Posterior cingulate gyrus (tissue), 11 donors: ENCODE measurements at regions not wholly inside any gene's neighbourhood (a gene's known extent, or its start where the extent isn't known, plus 50 kb on each side); places are given as distances from the start of the nearest gene placed in this dataset.
A peak's percentile ranks its signal among the peaks of the same experiment; 100 is the strongest.

Experiments used
- DNase-seq, 10 donors: peaks; one replicate each; pipeline versions ENCODE4 v3.0.0 to v3.0.0-alpha.2; 2020 to 2021; ENCODE audit warnings: mixed read lengths in 3 of 10
- intact Hi-C: fragments of 100-400 bp; cut with DNase I; formaldehyde crosslinking; loops from one replicate; pipeline ENCODE4 v1.15.1; 2023

DNA sequence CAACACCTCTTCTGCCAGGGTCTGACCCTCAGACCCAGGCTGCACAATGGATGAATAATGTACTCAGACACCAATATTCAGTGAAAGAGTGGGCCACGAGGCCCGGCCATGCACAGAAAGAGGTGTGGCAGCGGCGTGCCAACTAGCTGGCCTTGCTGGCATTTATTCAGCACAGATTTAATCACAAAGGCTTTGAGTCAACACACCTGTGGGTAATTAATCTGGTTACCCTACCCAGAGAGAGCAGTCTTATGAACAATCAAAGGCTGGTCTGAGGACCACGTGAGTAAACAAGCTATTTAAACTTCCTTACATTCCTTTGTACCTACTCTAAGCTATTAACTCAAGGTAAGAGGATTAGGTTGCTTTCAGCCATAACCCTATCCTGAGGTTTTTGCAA, 324.8 kb downstream of the C12orf50 start:
- DNase-seq, result peak in 1 of 10 donors; percentile 39
- intact Hi-C loops, result no loop called here

DNA sequence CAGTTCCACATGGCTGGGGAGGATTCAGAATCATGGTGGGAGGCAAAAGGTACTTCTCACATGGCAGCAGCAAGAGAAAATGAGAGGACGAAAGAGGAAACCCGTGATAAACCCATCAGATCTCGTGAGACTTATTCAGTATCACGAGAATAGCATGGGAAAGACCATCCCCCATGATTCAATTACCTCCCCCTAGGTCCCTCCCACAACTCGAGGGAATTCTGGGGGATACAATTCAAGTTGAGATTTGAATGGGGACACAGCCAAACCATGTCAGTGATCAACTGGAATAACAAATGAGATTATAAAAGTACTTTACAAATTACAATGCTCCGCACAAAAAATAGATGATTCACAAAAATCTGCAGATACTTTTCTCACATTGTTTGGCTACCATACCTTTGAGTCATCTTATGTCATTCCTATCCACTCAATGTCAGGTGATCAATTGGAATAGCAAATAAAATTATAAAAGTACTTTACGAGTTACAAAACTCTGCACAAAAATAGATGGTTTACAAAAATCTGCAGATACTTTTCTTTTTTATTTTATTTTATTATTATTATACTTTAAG, 338.9 kb downstream of the C12orf50 start:
- DNase-seq, result no peak
- intact Hi-C loops, result no loop called here

DNA sequence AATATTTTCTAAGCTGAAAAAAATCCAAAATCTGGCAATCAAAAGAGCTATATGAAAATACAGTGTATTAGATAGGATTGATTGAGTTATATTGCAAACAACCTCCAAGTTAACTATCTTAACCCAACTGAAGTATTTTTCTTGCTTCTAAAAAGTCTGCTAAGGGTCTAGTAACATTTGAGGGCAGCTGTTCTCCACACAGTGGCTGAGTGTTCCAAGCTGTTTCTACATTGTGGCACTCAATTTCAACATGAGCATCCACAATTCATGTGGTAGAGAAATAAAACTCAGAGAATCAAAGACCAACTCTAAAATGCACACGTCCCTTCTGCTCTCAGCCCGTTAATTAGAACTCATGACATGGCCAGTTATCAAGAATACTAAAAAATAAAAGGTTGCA, 340.0 kb downstream of the C12orf50 start:
- DNase-seq, result no peak
- intact Hi-C loops, result no loop called here

DNA sequence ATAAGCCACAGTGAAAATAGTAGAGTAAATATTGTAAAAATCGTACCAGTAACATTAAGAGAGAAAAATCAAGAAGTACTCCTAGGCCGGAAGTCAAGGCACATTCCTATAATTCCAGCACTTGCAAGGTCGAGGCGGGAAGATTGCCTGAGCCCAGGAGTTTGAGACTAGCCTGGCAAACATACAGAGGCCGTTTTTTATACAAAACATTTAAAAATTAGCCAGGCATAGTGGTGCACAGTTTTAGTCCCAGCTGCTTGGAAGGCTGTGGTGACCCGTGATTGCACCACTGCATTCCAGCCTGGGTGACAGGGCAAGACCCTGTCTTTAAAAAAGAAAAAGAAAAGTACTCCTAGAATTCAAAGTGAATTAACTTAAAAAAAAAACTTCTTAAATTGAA, 341.8 kb downstream of the C12orf50 start:
- intact Hi-C loops, result no loop called here
- DNase-seq, result peak in 1 of 10 donors; percentile 21

DNA sequence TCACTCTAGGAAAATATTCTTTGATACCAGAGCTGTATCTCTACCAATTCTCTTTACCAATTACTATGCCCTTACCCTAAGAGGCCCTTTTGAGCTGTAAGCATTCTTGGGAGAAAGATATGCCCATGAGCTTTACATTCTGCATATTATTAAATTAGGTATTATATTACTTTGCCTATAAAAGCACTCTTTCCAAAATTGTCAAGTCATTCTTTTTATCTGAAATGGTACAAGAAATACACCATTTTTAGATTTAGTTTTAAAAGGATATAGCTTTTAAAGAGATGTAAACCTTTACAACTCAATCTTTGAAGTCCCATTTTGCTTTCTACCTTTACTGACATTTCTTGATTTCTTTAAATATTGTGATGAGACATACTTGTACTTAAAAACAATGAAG, 343.5 kb downstream of the C12orf50 start:
- no peak for DNase-seq

DNA sequence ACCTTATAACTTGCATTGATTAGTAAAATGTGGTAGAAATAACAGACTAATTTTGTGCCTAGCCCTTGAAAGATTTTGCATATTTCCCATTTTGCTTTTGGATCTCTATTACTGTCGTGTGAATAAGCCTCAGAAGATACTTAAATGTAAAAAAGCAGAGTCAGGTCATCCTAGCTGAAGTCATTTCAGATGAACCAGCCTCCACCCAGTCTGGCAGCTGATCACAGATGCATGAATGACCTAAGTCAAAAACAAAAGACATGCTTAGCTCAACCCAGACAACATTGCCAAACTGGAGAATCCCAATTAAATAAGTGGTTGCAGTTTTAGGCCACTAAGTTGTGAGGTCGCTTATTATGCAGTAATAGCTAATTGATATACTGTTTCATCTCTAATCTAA, 349.9 kb downstream of the C12orf50 start:
- intact Hi-C loops, result no loop called here
- no peak for DNase-seq

More for the DNA sequence above, 343.5 kb downstream of the C12orf50 start:
- intact Hi-C loops, result no loop called here

DNA sequence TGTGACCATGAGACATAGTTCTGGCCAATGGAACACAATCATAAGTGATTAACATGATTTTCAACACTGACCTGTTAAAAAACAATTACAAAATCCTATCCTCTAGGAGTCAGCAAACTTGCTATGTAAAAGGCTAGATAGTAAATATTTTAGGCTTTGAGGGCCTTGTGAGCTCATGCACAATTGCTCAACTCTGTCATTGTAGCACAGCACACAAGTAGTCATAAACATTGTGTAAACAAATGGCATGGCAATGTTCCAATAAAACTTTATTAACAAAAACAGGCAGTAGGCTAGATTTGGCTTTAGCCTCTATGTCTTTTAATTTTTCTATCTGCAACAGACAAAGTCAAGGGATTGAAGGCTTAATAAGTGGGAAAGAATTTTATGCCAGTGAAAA, 350.7 kb downstream of the C12orf50 start:
- intact Hi-C loops, result no loop called here
- no peak for DNase-seq

DNA sequence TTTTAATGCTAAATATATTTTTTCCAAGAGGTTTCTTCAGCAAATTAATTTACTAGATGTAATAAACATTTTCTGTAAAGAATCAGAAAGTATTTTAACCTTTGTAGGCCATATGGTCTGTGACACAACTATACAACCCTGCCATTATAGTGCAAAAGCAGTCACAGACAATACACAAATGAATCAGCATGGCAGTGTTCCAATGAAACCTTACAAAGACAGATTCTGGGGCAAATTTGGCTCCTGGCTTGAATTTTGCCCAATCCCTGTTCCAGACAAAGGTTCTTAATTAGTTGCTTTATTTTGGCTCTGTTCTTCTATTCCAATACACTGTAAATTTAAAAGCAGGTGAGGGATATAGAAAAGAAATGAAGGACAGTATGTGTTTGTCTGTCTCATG, 352.5 kb downstream of the C12orf50 start:
- no peak for DNase-seq
- intact Hi-C loops, result no loop called here

DNA sequence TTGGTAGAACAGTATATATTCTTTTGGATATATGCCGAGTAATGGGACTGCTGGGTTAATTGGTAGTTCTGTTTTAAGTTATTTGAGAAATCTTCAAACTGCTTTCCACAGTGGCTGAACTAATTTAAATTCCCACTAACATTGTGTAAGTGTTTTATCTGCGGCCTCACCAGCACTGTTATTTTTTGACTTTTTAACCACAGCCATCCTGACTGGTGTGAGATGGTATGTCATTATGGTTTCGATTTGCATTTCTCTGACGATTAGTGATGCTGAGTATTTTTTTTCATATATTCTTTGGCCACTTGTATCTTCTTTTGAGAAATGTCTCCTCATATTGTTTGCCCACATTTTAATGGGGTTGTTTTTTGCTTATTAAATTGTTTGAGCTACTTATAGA, 357.4 kb downstream of the C12orf50 start:
- intact Hi-C loops, result no loop called here
- no peak for DNase-seq

DNA sequence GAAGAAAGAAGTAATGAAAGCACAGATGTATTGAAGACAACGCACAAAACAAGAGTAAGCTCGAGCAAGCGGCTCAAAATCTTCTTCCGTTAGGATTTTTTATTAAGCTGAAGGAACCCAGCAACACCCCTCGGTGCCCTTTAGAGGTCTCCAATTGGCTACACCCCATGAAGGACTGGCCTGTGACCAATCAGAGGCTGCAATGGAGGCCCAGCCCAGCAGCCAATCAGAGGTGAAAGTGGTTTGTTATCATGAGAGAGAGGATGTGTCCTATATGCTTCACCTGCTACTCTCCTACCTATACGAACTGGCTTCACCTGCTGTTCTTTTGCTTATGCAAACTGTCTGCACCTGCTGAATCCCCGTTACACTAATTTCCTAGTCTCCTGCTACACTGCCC, 358.8 kb downstream of the C12orf50 start:
- intact Hi-C loops, result no loop called here
- no peak for DNase-seq

DNA sequence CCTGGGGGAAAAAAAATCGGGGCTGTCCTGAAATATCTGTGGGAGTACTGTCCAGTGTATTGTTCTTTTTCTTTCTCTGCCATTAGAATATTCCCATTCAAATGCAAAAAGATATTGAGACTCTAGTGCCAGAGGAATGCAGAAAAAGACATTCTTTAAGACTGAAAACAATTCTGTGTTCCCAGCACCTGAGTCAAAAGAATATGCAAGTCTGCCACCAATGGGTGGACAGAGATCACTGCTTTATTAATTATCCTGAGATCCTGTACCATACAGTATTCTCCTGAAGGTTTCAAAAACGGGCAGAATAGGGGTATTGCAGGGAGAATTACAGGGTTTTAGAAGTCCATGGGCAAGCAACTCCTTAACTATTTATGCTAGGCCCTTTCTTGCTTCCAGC, 361.8 kb downstream of the C12orf50 start:
- no peak for DNase-seq
- intact Hi-C loops, result no loop called here

DNA sequence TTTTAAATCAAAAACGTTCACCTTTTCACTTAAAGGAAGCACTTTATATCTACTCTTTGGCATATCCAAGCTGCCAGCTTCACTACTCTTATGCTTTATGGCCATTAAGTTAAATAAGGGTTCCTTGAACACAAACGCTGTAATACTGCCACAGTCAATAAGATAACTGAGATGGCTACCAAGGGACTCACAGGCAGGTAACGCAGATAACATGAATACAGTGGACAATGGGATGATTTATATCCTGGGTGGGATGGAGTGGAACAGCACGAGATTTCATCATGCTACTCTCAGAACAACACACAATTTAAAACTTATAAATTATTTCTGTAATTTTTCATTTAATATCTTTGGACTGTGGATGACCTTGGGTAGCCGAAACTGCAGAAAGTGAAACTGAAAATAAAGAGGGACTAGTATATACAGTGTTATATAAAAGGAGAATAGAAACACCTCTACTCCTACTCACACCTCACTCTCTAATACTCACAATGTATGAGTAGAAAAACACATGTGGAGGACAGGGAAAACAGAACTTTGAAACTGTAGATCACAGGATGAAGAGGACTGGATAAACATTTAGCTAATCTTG, 367.3 kb downstream of the C12orf50 start:
- no peak for DNase-seq
- intact Hi-C loops, result no loop called here

DNA sequence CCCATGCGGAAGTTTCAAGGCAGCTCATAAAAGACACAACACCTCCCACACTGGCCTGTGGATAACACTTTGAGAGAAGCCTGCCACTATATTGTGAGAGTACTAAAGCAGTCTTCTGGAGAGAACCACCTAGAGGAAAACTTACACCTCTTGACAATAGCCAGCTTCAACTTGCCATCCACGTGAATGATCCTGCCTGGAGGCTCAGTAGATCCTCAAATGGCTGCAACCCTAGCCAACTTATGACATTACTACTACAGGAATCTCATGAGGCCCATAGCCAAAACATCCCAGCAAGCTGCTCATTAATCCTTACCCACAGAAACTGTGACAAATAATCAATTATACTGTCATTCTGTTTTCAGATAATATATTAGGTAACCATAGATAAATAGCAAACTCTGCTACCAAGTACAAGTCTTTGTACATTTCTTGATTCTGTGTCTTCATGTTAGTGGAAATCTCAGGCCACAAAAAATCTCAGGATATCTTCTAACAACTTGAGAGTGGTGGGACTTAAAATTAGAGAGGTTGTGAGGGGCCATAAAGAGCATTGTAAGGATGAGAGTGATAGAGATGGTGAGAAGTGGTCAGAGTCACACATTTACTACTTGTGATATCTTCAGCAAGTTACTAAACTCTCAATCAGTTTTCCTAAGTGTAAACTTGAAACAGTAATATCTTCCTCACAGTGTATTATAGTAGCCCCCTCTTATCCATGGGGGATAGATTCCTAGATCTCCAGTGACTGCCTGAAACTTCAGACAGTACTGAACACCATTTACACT, 368.0 kb downstream of the C12orf50 start:
- DNase-seq, result no peak
- intact Hi-C loops, result no loop called here

DNA sequence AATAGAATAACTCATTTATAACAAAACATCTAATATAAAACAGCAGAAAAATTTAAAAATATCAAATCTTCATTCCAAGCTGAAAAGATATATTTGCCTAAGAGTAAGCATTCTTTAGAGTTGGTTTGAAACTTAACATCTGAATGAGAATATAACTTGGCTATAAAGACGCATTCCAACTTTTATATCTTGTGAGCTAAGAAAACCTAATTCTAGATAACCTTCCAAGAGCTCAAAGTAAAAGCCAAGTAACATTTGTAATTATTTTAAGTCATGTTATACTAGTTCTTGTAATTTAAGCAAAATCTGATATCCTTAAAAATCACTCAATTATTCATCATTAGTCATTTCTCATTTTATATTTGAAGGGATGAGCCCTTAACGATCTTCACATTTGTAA, 368.9 kb downstream of the C12orf50 start:
- no peak for DNase-seq

DNA sequence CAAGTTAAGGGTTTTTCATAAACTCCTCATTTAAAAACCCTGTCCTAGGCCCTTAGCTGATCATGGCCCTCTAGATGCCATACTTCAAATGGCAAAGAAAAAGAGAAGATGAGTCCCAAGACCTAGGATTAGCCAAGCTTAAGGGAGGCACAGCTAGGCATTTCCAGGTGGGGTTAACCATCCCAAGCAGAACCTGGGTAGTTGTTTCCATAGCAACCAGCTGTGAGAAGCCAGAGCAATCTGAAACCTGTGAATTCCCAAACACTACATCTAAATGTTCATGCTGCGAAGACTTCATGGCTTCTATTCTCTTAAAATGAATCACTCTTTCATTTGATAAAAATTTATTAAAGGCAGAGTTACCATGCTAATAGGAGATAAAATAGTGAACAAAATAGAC, 372.9 kb downstream of the C12orf50 start:
- DNase-seq, result no peak
- intact Hi-C loops, result no loop called here

More for the DNA sequence above, 368.9 kb downstream of the C12orf50 start:
- intact Hi-C loops, result no loop called here

DNA sequence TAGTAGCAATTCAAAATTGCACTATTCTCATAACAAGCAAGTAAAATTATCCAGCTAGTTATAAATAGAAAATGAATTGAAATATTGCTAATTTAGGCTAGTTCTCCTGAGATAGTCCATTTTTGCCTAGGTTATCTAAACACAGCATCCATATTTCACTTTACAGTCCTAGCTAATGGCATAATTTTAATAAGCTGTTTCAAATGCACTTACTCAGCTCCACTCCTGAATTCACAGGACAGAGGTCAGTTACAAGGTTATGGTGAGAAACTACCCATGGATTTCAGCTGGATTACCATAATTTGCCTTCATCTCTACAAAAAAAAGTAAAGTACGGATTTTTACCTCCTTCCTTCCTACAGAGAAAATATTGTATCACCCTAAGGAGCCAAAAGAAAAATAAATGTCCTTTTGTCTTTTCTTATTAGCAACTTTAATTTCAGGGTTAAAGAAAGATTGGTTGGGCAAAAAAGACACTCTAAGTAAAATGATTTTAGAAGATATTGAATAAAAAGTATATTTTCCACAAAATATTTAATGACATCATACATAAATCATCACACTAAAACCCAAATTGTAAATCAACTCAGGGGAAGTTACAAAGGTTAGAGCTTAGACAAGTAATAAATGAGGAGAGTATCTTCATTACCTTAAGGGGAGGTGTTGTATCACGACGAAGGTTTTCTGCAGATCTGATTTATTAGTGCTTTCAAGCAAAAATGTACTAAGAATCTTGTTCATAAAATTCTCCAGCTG, 377.4 kb downstream of the C12orf50 start:
- intact Hi-C loops, result no loop called here
- DNase-seq, result no peak

DNA sequence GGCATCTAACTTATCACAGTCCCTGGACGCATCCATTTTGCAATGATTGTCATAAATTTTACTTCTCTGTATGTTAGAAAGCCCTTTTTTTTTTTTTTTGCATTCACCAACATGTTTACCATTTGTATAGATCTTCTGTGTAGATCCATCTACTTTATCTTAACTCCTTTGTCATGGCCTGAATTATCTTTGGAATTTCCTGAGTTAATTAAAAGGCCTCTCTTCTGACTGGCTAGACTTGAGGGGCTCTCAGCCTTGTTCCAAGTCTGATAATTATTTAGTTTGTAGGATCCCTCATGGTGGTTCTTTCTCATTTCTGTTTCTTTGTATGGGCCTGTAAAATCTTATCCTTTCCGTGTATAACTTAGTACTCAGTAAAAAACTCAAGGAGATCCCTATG, 387.0 kb downstream of the C12orf50 start:
- intact Hi-C loops, result no loop called here

DNA sequence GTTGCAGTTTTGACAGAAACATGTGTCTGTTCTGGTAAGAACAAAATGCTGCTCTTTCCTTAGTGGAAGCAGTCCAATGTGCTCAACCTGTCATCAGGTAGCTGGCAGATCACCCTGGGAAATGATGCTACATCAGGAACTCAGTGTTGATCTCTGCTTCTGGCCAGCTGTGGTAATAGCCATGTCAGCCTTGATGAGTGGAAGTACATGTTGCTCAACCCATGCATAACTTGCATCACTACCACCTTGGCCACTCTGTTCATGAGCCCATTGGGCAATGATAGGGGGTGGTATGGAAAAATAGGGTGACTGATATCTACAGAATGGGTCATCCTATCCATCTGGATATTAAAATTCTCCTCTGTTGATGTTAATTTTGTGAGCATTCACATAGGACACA, 411.0 kb downstream of the C12orf50 start:
- DNase-seq, result no peak

More for the DNA sequence above, 387.0 kb downstream of the C12orf50 start:
- DNase-seq, result no peak

DNA sequence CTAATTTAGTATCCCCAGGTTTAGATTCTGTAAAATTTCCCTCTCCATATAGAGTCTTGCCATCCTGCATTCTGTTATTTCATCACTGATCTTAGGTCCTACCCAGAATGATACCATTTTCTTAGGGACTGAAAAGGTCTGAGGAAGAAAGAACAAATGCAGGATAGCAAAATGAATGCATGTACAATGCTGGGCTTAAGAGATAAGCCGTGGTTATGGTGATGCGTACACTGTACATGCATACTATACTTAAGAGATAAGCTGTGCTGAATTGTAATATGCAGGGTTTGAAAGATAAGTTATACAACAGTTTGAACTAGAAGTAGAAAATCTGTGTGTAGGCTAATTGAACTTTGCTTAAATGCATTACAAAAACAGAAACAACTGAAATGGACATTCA, 416.2 kb downstream of the C12orf50 start:
- no peak for DNase-seq
- intact Hi-C loops, result no loop called here

More for the DNA sequence above, 411.0 kb downstream of the C12orf50 start:
- intact Hi-C loops, result no loop called here

DNA sequence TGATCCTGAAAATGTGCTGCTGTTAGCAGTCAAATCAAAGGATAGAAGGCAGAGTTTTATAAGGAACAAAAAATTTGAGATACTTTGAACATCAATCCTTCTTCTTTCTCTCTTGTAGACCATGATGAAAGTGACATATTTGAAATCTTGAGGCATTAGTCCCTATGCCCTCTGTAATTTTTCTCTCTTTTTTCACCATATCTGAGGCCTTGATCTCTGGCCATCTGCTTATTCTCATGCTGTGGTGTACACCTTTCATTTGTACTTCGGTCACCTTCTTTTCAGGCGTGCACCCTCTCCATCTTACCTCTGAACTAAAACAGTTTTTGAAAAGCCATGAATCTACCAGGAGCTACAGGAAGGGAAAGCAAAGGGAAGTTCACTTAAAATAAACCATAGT, 420.9 kb downstream of the C12orf50 start:
- no peak for DNase-seq
- intact Hi-C loops, result no loop called here

DNA sequence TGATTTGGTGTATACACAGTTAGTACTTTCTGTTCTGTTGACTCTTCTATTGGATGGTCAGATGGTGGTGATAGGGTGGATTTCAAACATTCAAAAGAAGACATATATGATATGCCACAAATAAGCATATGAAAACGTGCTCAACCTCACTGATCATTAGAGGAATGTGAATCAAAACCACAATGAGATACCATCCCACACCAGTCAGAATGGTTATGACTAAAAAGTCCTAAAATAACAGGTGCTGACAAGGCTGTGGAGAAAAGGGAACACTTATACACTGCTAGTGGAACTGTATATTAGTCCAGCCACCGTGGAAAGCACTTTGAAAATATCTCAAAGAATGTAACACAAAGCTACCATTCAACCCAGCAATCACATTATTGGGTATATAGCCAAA, 425.5 kb downstream of the C12orf50 start:
- intact Hi-C loops, result no loop called here
- DNase-seq, result no peak
